ENCODE measurements at regions not wholly inside any gene's neighbourhood (a gene's known extent, or its start where the extent isn't known, plus 50 kb on each side); places are given as distances from the start of the nearest gene placed in this dataset.

DNA sequence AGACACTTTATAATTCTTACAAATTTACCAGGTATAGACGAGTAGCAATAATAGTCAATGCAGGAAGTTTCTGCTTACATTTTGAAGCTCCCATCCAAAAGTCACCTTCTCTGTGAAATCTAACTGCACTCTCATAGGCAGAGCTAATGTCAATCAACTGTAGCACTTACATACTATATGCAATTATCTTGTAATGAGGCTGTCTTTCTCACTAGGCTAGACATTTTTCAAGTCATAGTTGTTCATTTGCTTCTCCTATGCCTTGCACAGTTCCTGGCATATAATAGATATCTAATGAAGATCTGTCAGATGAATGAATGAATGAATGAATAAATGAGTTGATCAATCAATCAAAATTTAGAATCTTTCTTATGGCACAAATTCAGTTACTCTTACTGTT is 273.0 kb upstream of the DAB1 start:
- ChIA-PET POLR2A (no interaction called here), SMC1A (ENCODE audit: uncharacterized antibody, unreplicated experiment) (no interaction called here), CTCF (no interaction called here), RAD21 (ENCODE audit: unreplicated experiment) (no interaction called here)
- Histone ChIP-seq H3K4me1 (ENCODE audit: control insufficient read depth, insufficient read depth, low read length) (no peaks in the 10 kb centered on the region), H4K20me1 (ENCODE audit: control insufficient read depth, insufficient read depth) (no peaks in the 10 kb centered on the region), H3K36me3 (ENCODE audit: control insufficient read depth in 2 of 2, insufficient read depth in 2 of 2, low read length in 1 of 2) (no peaks in the 10 kb centered on the region), H3K9ac (ENCODE audit: control insufficient read depth, insufficient read depth, low read length) (no peak overlapping the region), H2AFZ (ENCODE audit: control insufficient read depth, low read depth, low read length) (no peak overlapping the region), H3K9me3 (replicated peaks; ENCODE audit: control insufficient read depth, insufficient read depth, low read length) (no peaks in the 10 kb centered on the region; the same call in 2 of the 3 replicates), H3K27ac (ENCODE audit: control insufficient read depth, insufficient read depth) (no peak overlapping the region), H3K4me2 (ENCODE audit: control insufficient read depth, insufficient read depth) (no peak overlapping the region), H3K4me3 (no peak overlapping the region), H3K27me3 (replicated peaks in 1 of 2; ENCODE audit: control insufficient read depth in 2 of 2, insufficient read depth in 2 of 2, low read length in 1 of 2) (no peaks in the 10 kb centered on the region), H3K79me2 (ENCODE audit: control insufficient read depth, insufficient read depth, low read length) (no peaks in the 10 kb centered on the region)
- intact Hi-C loops (cut with micrococcal nuclease; ENCODE audit: unreplicated experiment): no loop called here
- ATAC-seq: no peak
- in situ Hi-C loops (cut with MboI): no loop called here
- WGBS (ENCODE audit: insufficient coverage, insufficient replicate concordance, low lambda C conversion rate, missing lambda C conversion rate): 39% methylated on average over 1 of the region's 1 CpG
- FAIRE-seq: no peak
- TF ChIP-seq SP1 (IDR thresholded peaks at IDR 0.05; ENCODE audit: low read depth, low read length) (no peak), PAX5 (IDR thresholded peaks at IDR 0.05; ENCODE audit: borderline replicate concordance, low read depth, low read length) (no peak), STAT3 (IDR thresholded peaks at IDR 0.05; ENCODE audit: low read depth, low read length) (no peak), ZZZ3 (IDR thresholded peaks at IDR 0.05; ENCODE audit: control insufficient read depth, insufficient read length, low read depth) (no peak), ZBTB11 (CRISPR knock-in tag; IDR thresholded peaks at IDR 0.05) (no peak), SMARCA5 (IDR thresholded peaks at IDR 0.05) (no peak), ATF7 (IDR thresholded peaks at IDR 0.05; ENCODE audit: low read depth) (no peak), NR2C2 (IDR thresholded peaks at IDR 0.05; ENCODE audit: borderline replicate concordance, control insufficient read depth, insufficient read length, low read depth) (no peak), SKIL (IDR thresholded peaks at IDR 0.05; ENCODE audit: low read depth, poor library complexity, severe bottlenecking) (no peak), CBFB (IDR thresholded peaks at IDR 0.05; ENCODE audit: low read depth) (no peak), JUNB (IDR thresholded peaks at IDR 0.05) (no peak), MYB (IDR thresholded peaks at IDR 0.05; ENCODE audit: borderline replicate concordance, low read depth, low read length) (no peak), IRF4 (IDR thresholded peaks at IDR 0.05; ENCODE audit: low read depth, low read length) (no peak), KAT2A (conservative IDR thresholded peaks at IDR 0.05; ENCODE audit: control insufficient read depth, low read depth, low read length) (no peak), RUNX3 (IDR thresholded peaks at IDR 0.05; ENCODE audit: low read length) (no peak), EP300 (IDR thresholded peaks at IDR 0.05; ENCODE audit: borderline replicate concordance in 1 of 2, control insufficient read depth in 1 of 2, low read depth in 2 of 2, low read length in 2 of 2) (no peak), KLF5 (IDR thresholded peaks at IDR 0.05; ENCODE audit: partially characterized antibody) (no peak), ZNF207 (IDR thresholded peaks at IDR 0.05; ENCODE audit: borderline replicate concordance) (no peak), RBBP5 (conservative IDR thresholded peaks at IDR 0.05) (no peak), BCL11A (IDR thresholded peaks at IDR 0.05; ENCODE audit: low read depth, low read length) (no peak)
- DNase-seq (ENCODE audit: low read depth, low spot score): no peak
- BruUV-seq (replicated peaks): no TSS peak

All from GM12878 (cell line).